Fibroblast of lung (primary cell): ENCODE measurements at regions not wholly inside any gene's neighbourhood (a gene's known extent, or its start where the extent isn't known, plus 50 kb on each side); places are given as distances from the start of the nearest gene placed in this dataset.

Experiments
- DNase-seq, 2 donors: peaks; one replicate each; pipeline versions ENCODE4 v3.0.0 to v3.0.0-alpha.2; 2010; ENCODE audit warnings: low read depth in 2 of 2
- H2AFZ ChIP-seq: 2 replicates; pipeline ENCODE4 v1.5.1; 2012; ENCODE audit warnings: low read length, control low read depth, inconsistent platforms
- H3K27ac ChIP-seq: 2 replicates; pipeline ENCODE4 v1.5.1; 2011; ENCODE audit warnings: low read length, control low read depth; ENCODE audit not compliant: insufficient read depth
- H3K27me3 ChIP-seq: 2 replicates; pipeline ENCODE4 v1.5.1; 2011; ENCODE audit warnings: mild to moderate bottlenecking, low read length; ENCODE audit not compliant: control insufficient read depth, insufficient read depth
- H3K36me3 ChIP-seq: 2 replicates; pipeline ENCODE4 v1.5.1; 2011; ENCODE audit warnings: low read length; ENCODE audit not compliant: control insufficient read depth, insufficient read depth
- H3K4me1 ChIP-seq: 2 replicates; pipeline ENCODE4 v1.5.1; 2011; ENCODE audit warnings: low read length; ENCODE audit not compliant: control insufficient read depth, insufficient read depth; ENCODE audit errors: extremely low read depth
- H3K4me2 ChIP-seq: 2 replicates; pipeline ENCODE4 v1.5.1; 2011; ENCODE audit warnings: low read length, control low read depth; ENCODE audit not compliant: insufficient read depth; ENCODE audit errors: extremely low read depth
- H3K4me3 ChIP-seq, 4 experiments: fragments of 200-600 bp in 1 of 4; sonication (generic) in 1 of 4; replicated peaks in 1 of 4; 2 replicates each; pipeline ENCODE4 v1.5.1; 2011 to 2016; ENCODE audit warnings: low read length in 4 of 4, low read depth in 3 of 4, mild to moderate bottlenecking in 3 of 4, control low read depth in 2 of 4, inconsistent platforms in 1 of 4, mixed read lengths in 1 of 4; ENCODE audit not compliant: insufficient read depth in 1 of 4; ENCODE audit errors: control extremely low read depth in 1 of 4
- H3K79me2 ChIP-seq: 2 replicates; pipeline ENCODE4 v1.5.1; 2012; ENCODE audit warnings: mild to moderate bottlenecking, low read length, inconsistent platforms; ENCODE audit not compliant: control insufficient read depth, insufficient read depth
- H3K9ac ChIP-seq: 2 replicates; pipeline ENCODE4 v1.5.1; 2011; ENCODE audit warnings: mild to moderate bottlenecking, low read length, control low read depth; ENCODE audit not compliant: insufficient read depth
- H3K9me3 ChIP-seq: 2 replicates; pipeline ENCODE4 v1.5.1; 2012; ENCODE audit warnings: low read depth, low read length; ENCODE audit not compliant: control insufficient read depth, insufficient read depth
- H4K20me1 ChIP-seq: 2 replicates; pipeline ENCODE4 v1.5.1; 2011; ENCODE audit warnings: low read length; ENCODE audit not compliant: control insufficient read depth, insufficient read depth; ENCODE audit errors: extremely low read depth
- EZH2 ChIP-seq: IDR thresholded peaks from 2 replicates; pipeline ENCODE4 v1.5.1; 2012; ENCODE audit warnings: low read length, control low read depth, mild to moderate bottlenecking; ENCODE audit errors: missing control alignments
- TF ChIP-seq, protein P1 (sequence below), 2 donors: IDR thresholded peaks in 1 of 2; conservative IDR thresholded peaks in 1 of 2; 1 replicate in 1 of 2; 2 replicates in 1 of 2; pipeline ENCODE4 v1.5.1; 2011 to 2012; ENCODE audit warnings: low read length in 2 of 2, control low read depth in 1 of 2, inconsistent platforms in 1 of 2, low read depth in 1 of 2, mild to moderate bottlenecking in 1 of 2

DNA sequence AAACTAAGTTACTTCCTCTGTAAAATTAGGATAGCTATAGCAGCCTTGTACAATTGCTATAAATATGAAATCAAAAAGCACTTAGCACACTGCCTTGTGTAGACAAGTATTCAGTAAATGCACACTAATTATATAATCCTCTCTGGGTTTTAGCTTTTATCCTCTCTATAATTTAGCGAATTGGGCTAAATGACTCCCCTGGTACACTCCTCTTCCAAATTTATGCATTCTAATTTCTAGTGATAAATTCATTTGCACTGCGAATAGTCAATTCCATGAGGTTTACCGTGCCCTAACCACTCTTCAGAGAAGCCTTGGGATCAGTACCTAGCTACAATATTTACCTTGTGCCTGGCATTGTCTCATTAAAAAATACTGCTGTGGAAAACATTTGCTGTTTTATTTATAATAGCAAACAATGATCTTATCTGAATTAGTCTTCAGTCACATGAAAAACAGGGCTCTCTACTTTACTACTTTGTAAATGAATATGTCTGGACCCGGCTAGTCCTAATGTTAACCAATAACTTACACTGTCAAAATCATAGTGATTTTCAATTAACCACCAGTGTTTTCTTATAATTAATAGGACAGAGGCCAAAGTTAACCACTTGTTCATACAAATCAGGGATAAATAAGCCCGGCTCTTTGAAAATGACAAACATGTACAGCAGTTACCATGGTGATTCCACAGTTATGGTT is 577.9 kb downstream of the IPMK start:
- H3K4me2 ChIP-seq: no peak overlapping the region
- no peak for DNase-seq

DNA sequence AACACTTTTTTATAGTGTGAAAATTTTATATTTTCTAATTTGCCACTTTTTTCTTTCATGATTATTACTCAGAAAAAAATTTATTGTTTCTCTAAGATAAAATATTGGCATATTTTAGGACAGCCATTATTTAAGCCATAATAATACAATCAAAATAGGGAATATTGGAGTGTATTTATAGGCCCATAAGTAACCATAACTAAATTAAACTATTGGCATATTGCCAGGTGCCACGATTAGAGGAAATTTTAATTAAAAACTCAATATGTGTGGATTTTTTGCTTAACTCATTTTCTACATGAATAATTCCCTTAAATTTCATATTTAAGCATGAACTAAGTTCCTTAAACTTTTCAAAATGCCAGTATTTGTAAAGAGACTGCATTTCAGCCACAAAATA is 587.8 kb downstream of the IPMK start:
- Histone ChIP-seq H4K20me1 (no peaks in the 10 kb centered on the region), H3K9ac (no peak overlapping the region), H3K27me3 (no peaks in the 10 kb centered on the region), H2AFZ (no peak overlapping the region), H3K9me3 (no peaks in the 10 kb centered on the region), H3K79me2 (no peaks in the 10 kb centered on the region), H3K27ac (no peak overlapping the region), H3K4me2 (no peak overlapping the region), H3K4me1 (no peaks in the 10 kb centered on the region), H3K36me3 (no peaks in the 10 kb centered on the region), H3K4me3 (no peak overlapping the region)
- TF ChIP-seq, protein P1, sequence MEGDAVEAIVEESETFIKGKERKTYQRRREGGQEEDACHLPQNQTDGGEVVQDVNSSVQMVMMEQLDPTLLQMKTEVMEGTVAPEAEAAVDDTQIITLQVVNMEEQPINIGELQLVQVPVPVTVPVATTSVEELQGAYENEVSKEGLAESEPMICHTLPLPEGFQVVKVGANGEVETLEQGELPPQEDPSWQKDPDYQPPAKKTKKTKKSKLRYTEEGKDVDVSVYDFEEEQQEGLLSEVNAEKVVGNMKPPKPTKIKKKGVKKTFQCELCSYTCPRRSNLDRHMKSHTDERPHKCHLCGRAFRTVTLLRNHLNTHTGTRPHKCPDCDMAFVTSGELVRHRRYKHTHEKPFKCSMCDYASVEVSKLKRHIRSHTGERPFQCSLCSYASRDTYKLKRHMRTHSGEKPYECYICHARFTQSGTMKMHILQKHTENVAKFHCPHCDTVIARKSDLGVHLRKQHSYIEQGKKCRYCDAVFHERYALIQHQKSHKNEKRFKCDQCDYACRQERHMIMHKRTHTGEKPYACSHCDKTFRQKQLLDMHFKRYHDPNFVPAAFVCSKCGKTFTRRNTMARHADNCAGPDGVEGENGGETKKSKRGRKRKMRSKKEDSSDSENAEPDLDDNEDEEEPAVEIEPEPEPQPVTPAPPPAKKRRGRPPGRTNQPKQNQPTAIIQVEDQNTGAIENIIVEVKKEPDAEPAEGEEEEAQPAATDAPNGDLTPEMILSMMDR (conservative IDR thresholded peaks at IDR 0.05 in 1 of 2, IDR thresholded peaks at IDR 0.05 in 1 of 2; ENCODE audit: low read depth in 1 of 2, low read length in 2 of 2): no peak
- no peak for TF ChIP-seq EZH2
- no peak for DNase-seq

More for the DNA sequence above, 577.9 kb downstream of the IPMK start:
- no peaks in the 10 kb centered on the region for H3K27me3 ChIP-seq
- H3K79me2 ChIP-seq: no peaks in the 10 kb centered on the region
- H4K20me1 ChIP-seq: no peaks in the 10 kb centered on the region
- no peaks in the 10 kb centered on the region for H3K36me3 ChIP-seq
- no peak overlapping the region for H3K9ac ChIP-seq
- peaks cover 2% of the 10 kb centered on the region for H3K4me1 ChIP-seq
- H3K27ac ChIP-seq: no peak overlapping the region
- no peaks in the 10 kb centered on the region for H3K9me3 ChIP-seq
- H2AFZ ChIP-seq: no peak overlapping the region
- no peak overlapping the region for H3K4me3 ChIP-seq
- no peak for TF ChIP-seq EZH2
- TF ChIP-seq, protein P1 (conservative IDR thresholded peaks at IDR 0.05 in 1 of 2, IDR thresholded peaks at IDR 0.05 in 1 of 2; ENCODE audit: low read depth in 1 of 2, low read length in 2 of 2): no peak

DNA sequence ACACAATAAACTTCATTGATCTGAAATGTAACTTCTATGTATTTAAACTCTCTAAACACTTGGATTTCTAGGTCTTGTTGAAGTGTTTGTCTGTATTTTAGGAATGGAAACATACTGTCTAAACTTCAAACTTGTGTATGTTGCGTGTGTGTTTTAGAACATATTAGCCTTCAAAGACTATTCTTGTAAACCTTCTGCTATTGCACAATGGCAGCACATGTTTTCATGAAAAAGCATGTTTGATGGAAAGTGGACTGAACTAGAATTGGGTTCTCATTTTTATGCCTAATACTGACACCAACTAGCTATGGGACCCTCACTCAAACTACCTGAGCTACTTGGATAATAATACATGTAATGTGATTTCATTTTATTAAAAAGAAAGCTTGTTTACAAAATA is 592.6 kb downstream of the IPMK start:
- H3K4me2 ChIP-seq: no peak overlapping the region
- TF ChIP-seq, protein P1 (conservative IDR thresholded peaks at IDR 0.05 in 1 of 2, IDR thresholded peaks at IDR 0.05 in 1 of 2; ENCODE audit: low read depth in 1 of 2, low read length in 2 of 2): no peak
- TF ChIP-seq EZH2: no peak
- H3K27me3 ChIP-seq: no peaks in the 10 kb centered on the region
- H4K20me1 ChIP-seq: no peaks in the 10 kb centered on the region
- H2AFZ ChIP-seq: no peak overlapping the region
- H3K27ac ChIP-seq: no peak overlapping the region
- H3K4me3 ChIP-seq: no peak overlapping the region
- H3K79me2 ChIP-seq: no peaks in the 10 kb centered on the region
- H3K4me1 ChIP-seq: no peaks in the 10 kb centered on the region
- H3K36me3 ChIP-seq: no peaks in the 10 kb centered on the region
- no peaks in the 10 kb centered on the region for H3K9me3 ChIP-seq
- no peak overlapping the region for H3K9ac ChIP-seq
- no peak for DNase-seq
